ENCODE measurements at regions not wholly inside any gene's neighbourhood (a gene's known extent, or its start where the extent isn't known, plus 50 kb on each side); places are given as distances from the start of the nearest gene placed in this dataset.

GRCh38 chr4:35538807-35539206 is 705.5 kb downstream of the ARAP2 start:
- DNase-seq (ENCODE audit: low spot score): no peak

- DNase-seq (ENCODE audit: low spot score): no peak
These were observed 704.8 kb downstream of the ARAP2 start for GRCh38 chr4:35539404-35540055.

GRCh38 chr4:35541146-35541887 is 703.0 kb downstream of the ARAP2 start:
- DNase-seq (ENCODE audit: low spot score): no peak

- DNase-seq (ENCODE audit: low spot score): no peak
These were observed 702.5 kb downstream of the ARAP2 start for GRCh38 chr4:35541888-35542213.

GRCh38 chr4:35548921-35549320 is 695.4 kb downstream of the ARAP2 start:
- no peak for DNase-seq (ENCODE audit: low spot score)

DNA sequence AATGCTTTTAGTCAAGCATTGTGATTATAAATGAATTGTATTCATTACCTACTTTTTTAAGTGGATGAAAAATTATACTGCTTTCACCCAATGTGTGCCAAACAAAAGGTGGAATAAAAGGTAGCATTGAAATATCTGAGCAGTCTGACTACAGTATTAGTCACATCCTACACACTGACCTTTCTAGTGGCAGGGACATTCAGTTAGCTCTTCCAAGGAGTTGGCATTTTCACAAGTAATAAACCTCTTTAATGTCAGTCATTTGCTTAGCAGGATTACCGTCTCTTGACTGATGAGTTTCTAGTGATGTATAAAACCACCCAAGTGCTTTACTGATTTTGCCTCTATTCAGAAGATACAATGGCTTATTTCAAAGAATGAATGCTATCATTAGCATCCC is 687.9 kb downstream of the ARAP2 start:
- DNase-seq (ENCODE audit: low spot score): no peak

- no peak for DNase-seq (ENCODE audit: low spot score)
These were observed 684.6 kb downstream of the ARAP2 start for GRCh38 chr4:35559559-35560365.

GRCh38 chr4:35562861-35563260 is 681.5 kb downstream of the ARAP2 start:
- no peak for DNase-seq (ENCODE audit: low spot score)

DNA sequence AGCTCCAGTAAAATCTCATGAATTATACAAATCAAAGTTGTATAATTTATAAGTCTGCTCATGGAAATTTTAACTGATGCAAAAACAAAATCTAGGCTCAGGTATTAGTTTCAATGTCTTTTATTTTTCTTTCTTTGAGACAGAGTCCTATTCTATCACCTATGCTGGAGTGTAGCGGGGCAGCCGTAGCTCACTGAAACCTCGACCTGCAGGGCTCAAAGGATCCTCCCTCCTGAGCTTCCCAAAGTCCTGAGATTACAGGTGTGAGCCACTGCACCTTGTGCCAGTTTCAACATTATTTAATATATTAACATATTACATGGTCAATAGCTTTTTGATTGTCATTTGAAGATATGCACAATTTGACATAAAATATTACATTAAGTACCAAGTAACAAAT is 678.7 kb downstream of the ARAP2 start:
- no peak for DNase-seq (ENCODE audit: low spot score)

- no peak for DNase-seq (ENCODE audit: low spot score)
These were observed 653.3 kb downstream of the ARAP2 start for GRCh38 chr4:35591035-35591434.

DNA sequence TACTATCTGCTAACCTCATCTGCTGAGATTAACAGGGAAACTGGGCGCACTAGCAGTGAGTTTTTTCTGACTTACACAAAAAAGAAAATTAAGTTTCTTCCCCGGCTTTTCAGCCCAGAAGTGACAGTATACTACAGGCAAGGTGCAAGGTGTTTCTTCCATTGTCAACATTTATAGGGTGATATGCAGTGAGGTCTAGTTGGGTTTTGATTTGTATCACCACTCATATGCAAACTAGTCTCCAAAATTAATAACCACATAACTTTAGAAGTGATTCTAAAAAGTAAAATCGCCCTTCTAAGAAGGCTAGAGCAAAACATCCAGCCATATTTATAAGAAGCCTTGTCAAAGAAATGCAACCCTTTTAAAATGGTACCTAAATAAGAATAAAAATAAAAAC is 640.1 kb downstream of the ARAP2 start:
- no peak for DNase-seq (ENCODE audit: low spot score)

- no peak for DNase-seq (ENCODE audit: low spot score)
These were observed 639.6 kb downstream of the ARAP2 start for GRCh38 chr4:35604724-35605123.

DNA sequence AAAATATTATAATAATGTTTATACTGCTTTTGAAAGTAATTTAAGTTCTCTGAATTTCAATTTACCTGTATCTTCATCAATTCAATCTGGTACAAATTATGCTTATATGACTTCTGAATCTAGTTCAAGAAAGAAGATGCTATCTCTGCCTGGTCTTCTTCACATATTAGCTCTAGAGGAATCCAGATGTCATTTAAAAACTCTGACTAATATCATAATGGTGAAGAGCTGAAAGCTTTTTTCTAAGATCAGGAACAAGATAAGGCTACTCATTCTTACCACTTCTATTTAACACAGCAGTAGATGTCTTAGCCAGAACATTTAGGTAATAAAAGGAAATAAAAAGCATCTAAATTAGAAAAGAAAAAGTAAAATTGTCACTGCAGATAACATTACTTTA is 636.1 kb downstream of the ARAP2 start:
- no peak for DNase-seq (ENCODE audit: low spot score)

GRCh38 chr4:35614120-35614519 is 630.2 kb downstream of the ARAP2 start:
- DNase-seq (ENCODE audit: low spot score): no peak

GRCh38 chr4:35639929-35640328 is 604.4 kb downstream of the ARAP2 start:
- no peak for DNase-seq (ENCODE audit: low spot score)

GRCh38 chr4:35643661-35644060 is 600.7 kb downstream of the ARAP2 start:
- no peak for DNase-seq (ENCODE audit: low spot score)

- no peak for DNase-seq (ENCODE audit: low spot score)
These were observed 599.7 kb downstream of the ARAP2 start for GRCh38 chr4:35644591-35644990.

- DNase-seq (ENCODE audit: low spot score): no peak
These were observed 595.3 kb downstream of the ARAP2 start for GRCh38 chr4:35649011-35649410.

DNA sequence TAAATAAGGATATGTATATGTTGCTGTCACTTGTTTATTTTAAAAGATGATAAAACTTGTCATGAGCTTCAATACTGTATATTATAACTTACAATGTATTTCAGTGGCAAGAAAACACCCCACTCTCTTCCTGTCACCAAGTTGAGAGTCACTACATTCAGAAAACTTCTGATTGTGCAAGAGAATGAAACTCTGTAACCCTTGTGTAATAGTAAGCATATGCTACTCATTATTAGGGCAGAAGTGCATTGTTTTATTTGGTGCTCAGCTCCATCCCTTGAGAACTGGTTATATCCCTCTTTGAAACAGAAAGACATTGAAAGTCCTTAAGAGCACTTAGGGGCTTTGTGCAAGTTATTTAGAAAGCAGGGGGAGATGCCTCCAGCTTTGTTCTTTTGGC is 594.5 kb downstream of the ARAP2 start:
- DNase-seq (ENCODE audit: low spot score): no peak

DNA sequence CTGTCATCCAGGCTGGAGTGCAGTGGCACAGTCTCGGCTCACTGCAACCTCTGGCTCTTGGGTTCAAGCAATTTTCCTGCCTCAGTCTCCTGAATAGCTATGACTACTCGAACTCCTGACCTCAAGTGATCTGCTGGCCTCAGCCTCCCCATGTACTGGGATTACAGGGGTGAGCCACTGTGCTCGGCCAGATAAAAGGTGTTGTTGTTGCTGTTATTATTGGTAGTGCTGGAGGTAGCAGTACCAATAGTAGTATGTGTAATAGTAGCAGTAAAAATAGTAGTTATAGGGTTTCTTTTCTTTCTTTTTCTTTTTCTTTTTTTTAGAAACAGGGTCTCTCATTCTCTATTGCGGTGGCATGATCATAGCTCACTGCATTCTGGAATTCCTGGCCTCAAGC is 592.1 kb downstream of the ARAP2 start:
- DNase-seq (ENCODE audit: low spot score): no peak

- no peak for DNase-seq (ENCODE audit: low spot score)
These were observed 590.9 kb downstream of the ARAP2 start for GRCh38 chr4:35653451-35653850.

- no peak for DNase-seq (ENCODE audit: low spot score)
These were observed 571.2 kb downstream of the ARAP2 start for GRCh38 chr4:35673137-35673536.

DNA sequence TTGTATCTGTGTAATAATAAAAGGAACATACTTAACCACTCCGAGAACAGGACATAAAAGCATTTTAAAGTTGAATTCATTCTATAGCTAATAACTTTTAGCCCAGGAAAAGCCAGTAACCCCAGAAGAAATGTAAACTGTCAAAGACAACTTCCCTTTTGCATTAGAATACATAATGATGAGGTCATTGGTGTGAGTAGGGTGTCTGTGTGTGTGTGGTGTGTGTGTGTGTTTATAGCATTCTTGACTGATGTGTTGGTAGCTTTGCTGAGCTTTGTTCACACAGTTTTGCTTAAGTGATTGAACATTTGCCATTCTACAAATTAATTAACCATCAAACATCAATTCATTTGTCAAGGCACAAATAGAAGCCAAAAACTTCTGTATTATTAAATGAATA is 559.6 kb downstream of the ARAP2 start:
- no peak for DNase-seq (ENCODE audit: low spot score)
